ENCODE measurements at regions not wholly inside any gene's neighbourhood (a gene's known extent, or its start where the extent isn't known, plus 50 kb on each side); places are given as distances from the start of the nearest gene placed in this dataset.

GRCh38 chr1:87922885-87923284, 594.2 kb downstream of the LMO4 start:
- no peak for TF ChIP-seq CTCF (IDR thresholded peaks at IDR 0.05; ENCODE audit: insufficient read depth, low read length)
- H3K4me3 ChIP-seq (ENCODE audit: low read depth, low read length): no peak overlapping the region
- no peak for DNase-seq (ENCODE audit: low read depth)

- no peak for TF ChIP-seq CTCF (IDR thresholded peaks at IDR 0.05; ENCODE audit: insufficient read depth, low read length)
- DNase-seq (ENCODE audit: low read depth): no peak
- H3K4me3 ChIP-seq (ENCODE audit: low read depth, low read length): no peak overlapping the region
These were observed 597.6 kb downstream of the LMO4 start for GRCh38 chr1:87926131-87926830.

- no peak for TF ChIP-seq CTCF (IDR thresholded peaks at IDR 0.05; ENCODE audit: insufficient read depth, low read length)
- peak; percentile 27 for DNase-seq (ENCODE audit: low read depth)
- no peak overlapping the region for H3K4me3 ChIP-seq (ENCODE audit: low read depth, low read length)
These were observed 598.2 kb downstream of the LMO4 start for GRCh38 chr1:87926921-87927320.

GRCh38 chr1:87927391-87928280, 599.0 kb downstream of the LMO4 start:
- peak; percentile 23 for DNase-seq (ENCODE audit: low read depth)
- no peak overlapping the region for H3K4me3 ChIP-seq (ENCODE audit: low read depth, low read length)
- TF ChIP-seq CTCF (IDR thresholded peaks at IDR 0.05; ENCODE audit: insufficient read depth, low read length): no peak

GRCh38 chr1:87928623-87929022, 599.9 kb downstream of the LMO4 start:
- no peak for TF ChIP-seq CTCF (IDR thresholded peaks at IDR 0.05; ENCODE audit: insufficient read depth, low read length)
- no peak overlapping the region for H3K4me3 ChIP-seq (ENCODE audit: low read depth, low read length)
- DNase-seq (ENCODE audit: low read depth): no peak

- no peak for DNase-seq (ENCODE audit: low read depth)
- H3K4me3 ChIP-seq (ENCODE audit: low read depth, low read length): no peak overlapping the region
- TF ChIP-seq CTCF (IDR thresholded peaks at IDR 0.05; ENCODE audit: insufficient read depth, low read length): no peak
These were observed 601.2 kb downstream of the LMO4 start for GRCh38 chr1:87929906-87930305.
